HG03378 (cell line): ENCODE measurements at regions not wholly inside any gene's neighbourhood (a gene's known extent, or its start where the extent isn't known, plus 50 kb on each side); places are given as distances from the start of the nearest gene placed in this dataset.
A peak's percentile ranks its signal among the peaks of the same experiment; 100 is the strongest.

ENCODE experiments used
- ATAC-seq: cut with Tn5 transposase; IDR thresholded peaks from one replicate; pipeline ENCODE4 v1.9.1; 2021; ENCODE audit warnings: mild to moderate bottlenecking, moderate library complexity; ENCODE audit not compliant: unreplicated experiment

- no peak for ATAC-seq
Measured at GRCh38 chr4:180058691-180059215, 2184.4 kb upstream of the TENM3 start.

- no peak for ATAC-seq
Measured at GRCh38 chr4:180059216-180059881, 2183.9 kb upstream of the TENM3 start.

GRCh38 chr4:180060159-180060889 is 2182.9 kb upstream of the TENM3 start:
- no peak for ATAC-seq

- ATAC-seq, result no peak
Measured at GRCh38 chr4:180081072-180081471, 2162.1 kb upstream of the TENM3 start.

- no peak for ATAC-seq
Measured at GRCh38 chr4:180084561-180084960, 2158.6 kb upstream of the TENM3 start.

- ATAC-seq, result no peak
Measured at GRCh38 chr4:180086480-180087190, 2156.6 kb upstream of the TENM3 start.

DNA sequence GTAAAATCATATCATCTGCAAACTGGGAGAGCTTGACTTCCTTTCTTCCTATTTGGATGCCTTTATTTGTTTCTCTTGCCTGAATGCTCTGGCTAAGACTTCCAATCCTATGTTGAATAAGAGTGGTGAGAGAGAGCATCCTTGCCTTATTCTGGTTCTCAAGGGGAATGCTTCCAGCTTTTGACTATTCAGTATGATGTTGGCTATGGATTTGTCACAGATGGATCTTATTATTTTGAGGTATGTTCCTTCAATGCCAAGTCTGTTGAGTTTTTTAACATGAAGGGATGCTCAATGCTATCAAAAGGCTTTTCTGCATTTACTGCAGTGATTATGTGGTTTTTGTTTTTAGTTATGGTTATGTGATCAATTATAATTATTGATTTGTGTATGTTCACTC is 2144.6 kb upstream of the TENM3 start:
- no peak for ATAC-seq

DNA sequence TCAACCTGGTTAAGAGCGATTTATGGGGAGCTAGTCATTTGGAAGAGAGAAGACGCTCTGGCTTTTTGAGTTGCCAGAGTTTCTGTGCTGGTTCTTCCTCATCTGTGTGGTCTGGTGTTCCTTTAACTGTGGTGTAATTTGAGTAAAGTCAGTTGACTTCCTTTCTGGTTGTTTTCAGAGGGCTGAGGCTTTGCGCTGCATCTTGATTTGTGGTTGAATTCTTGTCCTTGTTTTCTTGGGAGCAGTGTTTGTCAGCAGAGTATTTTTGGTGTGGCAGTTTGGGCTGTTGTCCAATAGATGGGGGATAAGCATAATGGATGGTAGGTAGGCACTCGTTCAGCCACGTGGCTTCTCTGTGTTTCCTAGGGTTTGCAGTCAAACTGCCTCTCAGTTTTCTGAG is 2143.2 kb upstream of the TENM3 start:
- ATAC-seq, result no peak

GRCh38 chr4:180100433-180101344 is 2142.5 kb upstream of the TENM3 start:
- ATAC-seq, result no peak

GRCh38 chr4:180101348-180102083 is 2141.7 kb upstream of the TENM3 start:
- ATAC-seq, result no peak

- ATAC-seq, result no peak
Measured at GRCh38 chr4:180103794-180104193, 2139.4 kb upstream of the TENM3 start.

DNA sequence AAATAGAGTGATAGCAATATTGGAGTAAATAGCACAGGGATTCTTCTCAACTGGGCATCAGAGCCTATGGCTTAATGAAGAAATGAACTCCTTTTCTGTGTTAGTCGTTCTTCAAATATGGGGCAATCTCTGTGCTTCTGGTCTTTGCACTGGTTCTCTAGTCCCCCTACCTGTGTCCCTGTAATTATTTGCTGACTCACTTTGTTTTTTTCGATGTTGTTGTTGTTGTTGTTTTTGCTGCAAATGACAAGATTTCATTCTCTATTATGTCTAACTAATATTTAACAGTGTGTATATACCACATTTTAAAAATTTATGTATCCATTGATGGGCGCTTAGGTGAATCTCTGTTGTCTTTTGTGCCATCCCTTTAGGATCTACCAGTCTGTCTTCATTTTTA is 2137.8 kb upstream of the TENM3 start:
- ATAC-seq, result no peak

DNA sequence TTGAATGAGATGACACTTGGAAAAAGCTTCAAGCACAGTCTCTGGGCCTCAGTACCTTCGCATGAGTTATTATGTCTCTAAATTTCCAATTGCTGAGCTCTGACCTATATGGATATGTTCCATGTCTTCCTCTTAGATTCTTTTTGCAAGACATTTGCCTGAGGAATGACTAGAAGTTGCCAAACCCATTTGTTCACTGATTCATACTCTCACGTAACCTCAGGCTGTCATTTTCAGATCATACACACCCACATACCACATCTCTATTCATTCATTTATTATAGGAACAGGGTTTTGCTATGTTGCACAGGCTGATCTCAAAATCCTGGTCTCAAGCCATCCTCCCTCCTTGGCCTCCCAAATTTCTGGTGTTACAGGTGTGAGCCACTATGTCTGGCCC is 2137.1 kb upstream of the TENM3 start:
- no peak for ATAC-seq

DNA sequence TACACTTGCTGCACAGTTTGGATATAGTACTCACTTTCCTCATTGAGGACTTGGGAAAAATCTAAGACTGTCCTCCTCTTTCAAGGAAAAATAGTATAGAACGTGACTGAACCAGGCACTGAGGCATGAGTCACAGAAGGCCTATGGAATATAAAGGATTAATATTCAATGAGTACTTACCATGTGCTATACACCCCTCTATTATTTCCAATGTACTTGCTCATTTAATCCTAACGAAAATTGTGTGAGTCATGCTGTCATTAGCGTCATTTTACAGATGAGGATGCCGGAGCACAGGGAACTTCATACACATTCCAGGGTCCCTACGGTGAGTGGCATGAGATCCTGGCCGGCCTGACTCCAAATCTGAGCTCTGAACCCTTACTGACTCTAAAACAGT is 2136.2 kb upstream of the TENM3 start:
- ATAC-seq, result no peak

GRCh38 chr4:180116840-180117239 is 2126.4 kb upstream of the TENM3 start:
- no peak for ATAC-seq

DNA sequence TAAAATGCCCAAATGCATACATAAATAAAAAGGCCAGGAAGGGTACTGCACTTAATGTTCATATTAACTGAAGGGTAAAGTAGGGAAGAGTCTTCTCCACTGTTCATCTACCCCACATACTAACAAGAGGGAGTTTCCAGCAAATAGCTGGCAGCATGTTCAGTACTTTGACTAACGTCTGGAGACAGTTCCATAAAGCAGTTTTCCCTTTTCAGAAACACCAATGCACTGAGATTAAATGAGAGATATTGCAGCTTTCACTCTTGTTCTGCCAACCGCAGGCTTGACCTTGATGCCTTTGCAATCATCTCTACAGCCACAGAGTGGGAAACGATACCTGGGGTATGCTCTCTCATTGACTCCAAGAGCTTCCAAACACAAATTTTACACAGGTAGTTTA is 2123.1 kb upstream of the TENM3 start:
- ATAC-seq, result no peak

GRCh38 chr4:180134091-180134866 is 2108.9 kb upstream of the TENM3 start:
- peak; percentile 48 for ATAC-seq

- no peak for ATAC-seq
Measured at GRCh38 chr4:180141734-180142133, 2101.5 kb upstream of the TENM3 start.

DNA sequence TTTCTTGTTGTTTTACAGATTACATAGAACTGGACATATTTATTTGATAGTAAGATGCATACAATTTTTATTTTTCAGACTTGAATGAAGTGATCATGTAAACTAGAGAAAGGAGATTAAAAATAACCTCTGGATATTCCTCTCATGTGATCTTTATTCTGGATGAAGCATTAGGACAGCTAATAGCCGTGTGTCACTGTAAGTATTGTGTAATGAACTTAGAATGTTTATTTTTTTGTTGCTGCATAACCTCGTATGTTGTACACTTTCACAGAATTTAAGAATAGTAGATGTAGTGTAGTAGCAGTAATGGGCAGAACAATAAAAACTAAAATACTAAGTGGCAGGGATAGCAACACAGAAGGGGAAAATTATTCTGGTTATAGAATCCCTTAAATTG is 2094.5 kb upstream of the TENM3 start:
- no peak for ATAC-seq
